Gastrocnemius medialis (tissue), 4 donors: ENCODE measurements at regions not wholly inside any gene's neighbourhood (a gene's known extent, or its start where the extent isn't known, plus 50 kb on each side); places are given as distances from the start of the nearest gene placed in this dataset.

Experiments
- CTCF ChIP-seq, 5 experiments: fragments of 450-650 bp in 3 of 5; fragments of 200-600 bp in 2 of 5; sonication (generic) in 2 of 5; IDR thresholded peaks in 4 of 5; conservative IDR thresholded peaks in 1 of 5; 1 replicate in 4 of 5; 2 replicates in 1 of 5; pipeline ENCODE4 v1.5.1; 2016 to 2019; ENCODE audit warnings: antibody characterized with exemption in 5 of 5, mild to moderate bottlenecking in 3 of 5, moderate library complexity in 3 of 5
- POLR2A ChIP-seq, 2 donors: fragments of 450-650 bp; IDR thresholded peaks; one replicate each; pipeline ENCODE4 v1.6.1; 2017; ENCODE audit warnings: antibody characterized with exemption in 2 of 2, mild to moderate bottlenecking in 2 of 2, moderate library complexity in 2 of 2

GRCh38 chr11:112793416-112793815 is 167.8 kb upstream of the NCAM1 start:
- TF ChIP-seq CTCF (IDR thresholded peaks at IDR 0.05 in 4 of 5, conservative IDR thresholded peaks at IDR 0.05 in 1 of 5): no peak
- no peak for TF ChIP-seq POLR2A (IDR thresholded peaks at IDR 0.05)
